Stimulated activated naive CD8-positive, alpha-beta T cell treated with anti-CD3 and anti-CD28 coated beads, Interleukin-15, amount 100 ng/mL, for 72 hours (primary cell): ENCODE measurements at regions not wholly inside any gene's neighbourhood (a gene's known extent, or its start where the extent isn't known, plus 50 kb on each side); places are given as distances from the start of the nearest gene placed in this dataset.

Source experiments
- ATAC-seq: fragments of 150-1000 bp; cut with Tn5 transposase; 2 replicates; pipeline ENCODE4 v1.10.0; 2021; ENCODE audit warnings: mild to moderate bottlenecking, moderate library complexity
- DNase-seq, 2 donors: peaks; one replicate each; pipeline ENCODE4 v3.0.0; 2021 to 2022
- H3K27ac Mint-ChIP-seq, 2 donors: one replicate each; pipeline ENCODE4 v1.8.0; 2022; ENCODE audit warnings: mild to moderate bottlenecking in 2 of 2, mixed read lengths in 2 of 2, moderate library complexity in 2 of 2
- H3K27me3 Mint-ChIP-seq: one replicate; pipeline ENCODE4 v1.8.0; 2022; ENCODE audit warnings: mixed read lengths
- H3K4me1 Mint-ChIP-seq: one replicate; pipeline ENCODE4 v1.8.0; 2022; ENCODE audit warnings: mild to moderate bottlenecking, mixed read lengths
- H3K4me3 Mint-ChIP-seq, 2 donors: one replicate each; pipeline ENCODE4 v1.8.0; 2022; ENCODE audit warnings: mild to moderate bottlenecking in 2 of 2, mixed read lengths in 2 of 2, moderate library complexity in 1 of 2
- H3K9me3 Mint-ChIP-seq, 2 donors: one replicate each; pipeline ENCODE4 v1.8.0; 2022; ENCODE audit warnings: mixed read lengths in 2 of 2

- Mint-ChIP-seq H3K9me3 (no peaks in the 10 kb centered on the region), H3K4me1 (peaks cover 13% of the 10 kb centered on the region), H3K27ac (no peak overlapping the region), H3K27me3 (peaks cover 83% of the 10 kb centered on the region), H3K4me3 (no peak overlapping the region)
- ATAC-seq (no peak), DNase-seq (no peak)
Measured at GRCh38 chr14:103283916-103284315, 50.1 kb upstream of the EIF5 start.
